Tibial artery (tissue), 4 donors: ENCODE measurements at regions not wholly inside any gene's neighbourhood (a gene's known extent, or its start where the extent isn't known, plus 50 kb on each side); places are given as distances from the start of the nearest gene placed in this dataset.

Experiments used
- DNase-seq, 2 donors: peaks; one replicate each; pipeline ENCODE4 v3.0.0-alpha.2; 2019
- H3K27ac ChIP-seq, 2 donors: fragments of 200-600 bp; sonication (generic) in 1 of 2; 1 replicate in 1 of 2; 2 replicates in 1 of 2; pipeline ENCODE4 v1.5.1; 2018 to 2019; ENCODE audit warnings: mild to moderate bottlenecking in 1 of 2
- H3K27me3 ChIP-seq, 2 donors: fragments of 200-600 bp; sonication (generic) in 1 of 2; one replicate each; pipeline versions ENCODE4 v1.5.1 to v1.6.0; 2016 to 2019
- H3K36me3 ChIP-seq, 3 donors: fragments of 200-600 bp; sonication (generic) in 2 of 3; one replicate each; pipeline ENCODE4 v1.5.1; 2016 to 2019; ENCODE audit warnings: mild to moderate bottlenecking in 2 of 3
- H3K4me1 ChIP-seq, 4 donors: fragments of 200-600 bp; sonication (generic) in 2 of 4; 1 replicate in 3 of 4; 2 replicates in 1 of 4; pipeline ENCODE4 v1.5.1; 2016 to 2019
- H3K4me3 ChIP-seq, 2 donors: fragments of 200-600 bp; sonication (generic) in 1 of 2; 1 replicate in 1 of 2; 2 replicates in 1 of 2; pipeline ENCODE4 v1.5.1; 2018 to 2019; ENCODE audit warnings: mild to moderate bottlenecking in 2 of 2
- H3K9me3 ChIP-seq, 3 donors: fragments of 200-600 bp; sonication (generic) in 1 of 3; one replicate each; pipeline ENCODE4 v1.5.1; 2016 to 2019
- intact Hi-C: fragments of 100-400 bp; cut with DNase I; formaldehyde crosslinking; loops from one replicate; pipeline ENCODE4 v1.15.0; 2023; ENCODE audit warnings: low total_unique reads
- TF ChIP-seq, protein P1 (sequence below), 2 experiments: fragments of 200-600 bp in 1 of 2; fragments of 450-650 bp in 1 of 2; IDR thresholded peaks; one replicate each; pipeline ENCODE4 v1.5.1; 2017 to 2019; ENCODE audit warnings: antibody characterized with exemption in 2 of 2, mild to moderate bottlenecking in 1 of 2, moderate library complexity in 1 of 2

DNA sequence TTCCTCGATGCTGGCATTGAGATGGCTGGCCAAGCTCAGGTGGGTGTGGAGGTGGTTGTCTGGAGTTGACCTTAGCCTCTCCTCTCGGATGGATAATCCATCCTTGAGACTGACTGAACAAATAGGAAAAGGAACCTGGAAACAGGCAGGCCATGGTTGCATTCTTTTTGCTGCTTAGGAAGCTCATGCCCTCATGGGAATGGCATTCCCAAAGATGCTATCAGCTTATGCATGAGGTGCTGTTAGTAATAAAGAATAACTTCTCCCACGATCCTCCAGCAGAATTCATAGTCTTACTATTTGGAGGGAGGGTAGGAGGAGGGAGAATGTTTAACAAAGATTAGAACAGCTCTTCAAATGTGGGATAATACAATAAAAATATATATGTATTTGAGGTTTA, 303.0 kb upstream of the TPM1 start:
- intact Hi-C loops = no loop called here
- H3K27me3 ChIP-seq = no peaks in the 10 kb centered on the region
- H3K4me3 ChIP-seq = no peak overlapping the region
- H3K27ac ChIP-seq = no peak overlapping the region
- no peak for DNase-seq
- H3K4me1 ChIP-seq = peaks cover 0 to 19% (median 7%) of the 10 kb centered on the region in 4 donors
- H3K36me3 ChIP-seq = peaks cover 20 to 41% (median 28%) of the 10 kb centered on the region in 3 donors
- no peaks in the 10 kb centered on the region for H3K9me3 ChIP-seq
- TF ChIP-seq, protein P1, sequence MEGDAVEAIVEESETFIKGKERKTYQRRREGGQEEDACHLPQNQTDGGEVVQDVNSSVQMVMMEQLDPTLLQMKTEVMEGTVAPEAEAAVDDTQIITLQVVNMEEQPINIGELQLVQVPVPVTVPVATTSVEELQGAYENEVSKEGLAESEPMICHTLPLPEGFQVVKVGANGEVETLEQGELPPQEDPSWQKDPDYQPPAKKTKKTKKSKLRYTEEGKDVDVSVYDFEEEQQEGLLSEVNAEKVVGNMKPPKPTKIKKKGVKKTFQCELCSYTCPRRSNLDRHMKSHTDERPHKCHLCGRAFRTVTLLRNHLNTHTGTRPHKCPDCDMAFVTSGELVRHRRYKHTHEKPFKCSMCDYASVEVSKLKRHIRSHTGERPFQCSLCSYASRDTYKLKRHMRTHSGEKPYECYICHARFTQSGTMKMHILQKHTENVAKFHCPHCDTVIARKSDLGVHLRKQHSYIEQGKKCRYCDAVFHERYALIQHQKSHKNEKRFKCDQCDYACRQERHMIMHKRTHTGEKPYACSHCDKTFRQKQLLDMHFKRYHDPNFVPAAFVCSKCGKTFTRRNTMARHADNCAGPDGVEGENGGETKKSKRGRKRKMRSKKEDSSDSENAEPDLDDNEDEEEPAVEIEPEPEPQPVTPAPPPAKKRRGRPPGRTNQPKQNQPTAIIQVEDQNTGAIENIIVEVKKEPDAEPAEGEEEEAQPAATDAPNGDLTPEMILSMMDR (IDR thresholded peaks at IDR 0.05) = no peak

- no peak for DNase-seq
- Histone ChIP-seq H3K27me3 (no peaks in the 10 kb centered on the region), H3K4me1 (peaks cover 0 to 19% (median 7%) of the 10 kb centered on the region in 4 donors), H3K27ac (no peak overlapping the region), H3K36me3 (peaks cover 20 to 40% (median 25%) of the 10 kb centered on the region in 3 donors), H3K4me3 (no peak overlapping the region), H3K9me3 (no peaks in the 10 kb centered on the region)
- intact Hi-C loops = no loop called here
- TF ChIP-seq, protein P1 (IDR thresholded peaks at IDR 0.05) = no peak
These were observed 302.2 kb upstream of the TPM1 start for GRCh38 chr15:62740141-62741004.

- TF ChIP-seq, protein P1 (IDR thresholded peaks at IDR 0.05) = no peak
- H3K4me3 ChIP-seq = no peak overlapping the region
- H3K36me3 ChIP-seq = peaks cover 20 to 40% (median 25%) of the 10 kb centered on the region in 3 donors
- peaks cover 0 to 19% (median 7%) of the 10 kb centered on the region in 4 donors for H3K4me1 ChIP-seq
- DNase-seq = no peak
- intact Hi-C loops = no loop called here
- H3K27ac ChIP-seq = no peak overlapping the region
- H3K9me3 ChIP-seq = no peaks in the 10 kb centered on the region
- no peaks in the 10 kb centered on the region for H3K27me3 ChIP-seq
These were observed 301.4 kb upstream of the TPM1 start for GRCh38 chr15:62741106-62741505.

DNA sequence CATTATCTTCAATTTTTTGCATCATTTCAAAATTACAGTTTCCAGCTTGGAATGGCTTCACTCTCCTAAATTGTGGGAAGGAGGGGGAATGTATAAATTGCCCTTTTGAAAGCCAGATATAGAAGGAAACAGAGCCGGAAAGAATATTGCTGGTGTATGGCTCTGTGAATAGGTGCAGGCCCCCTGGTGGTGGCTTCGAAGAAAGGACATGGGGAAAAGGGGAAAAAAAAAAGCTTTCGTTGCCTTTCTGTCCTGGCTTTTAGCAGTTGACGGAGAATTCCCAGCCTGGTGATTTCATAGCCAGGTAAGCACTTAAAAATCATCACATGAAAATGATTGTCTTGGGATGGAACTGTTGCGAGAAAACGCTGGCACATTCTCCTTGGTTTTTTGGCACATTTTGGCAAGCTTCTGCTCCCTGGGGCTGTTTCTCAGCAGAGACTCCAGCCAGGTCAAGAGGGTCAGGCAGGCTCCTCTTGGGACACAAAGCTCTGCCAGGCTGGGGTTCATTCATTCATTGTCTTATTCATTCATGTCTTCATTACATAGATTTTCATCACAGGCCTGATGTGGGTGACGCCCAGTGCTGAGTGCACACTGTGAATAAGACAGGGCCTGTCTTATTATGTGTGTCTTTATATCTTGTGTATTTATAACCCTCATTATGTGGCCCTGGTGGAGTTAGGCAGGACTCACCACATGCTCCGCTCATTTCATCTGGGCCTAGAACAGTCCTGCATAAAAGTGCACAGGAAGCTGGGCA, 300.0 kb upstream of the TPM1 start:
- Histone ChIP-seq H3K27me3 (no peaks in the 10 kb centered on the region), H3K27ac (peak overlapping the region; percentile 55 to 60), H3K4me3 (no peak overlapping the region), H3K36me3 (peaks cover 13 to 28% (median 13%) of the 10 kb centered on the region in 3 donors), H3K9me3 (no peaks in the 10 kb centered on the region), H3K4me1 (peaks cover 0 to 19% (median 7%) of the 10 kb centered on the region in 4 donors)
- TF ChIP-seq, protein P1 (IDR thresholded peaks at IDR 0.05) = peak; percentile 82 to 85
- intact Hi-C loops = no loop called here
- peak; percentile 85 to 92 for DNase-seq

- DNase-seq = no peak
- no peak overlapping the region for H3K27ac ChIP-seq
These were observed 296.8 kb upstream of the TPM1 start for GRCh38 chr15:62745621-62746225.

More at GRCh38 chr15:62745621-62746225, 296.8 kb upstream of the TPM1 start:
- Histone ChIP-seq H3K4me3 (no peak overlapping the region), H3K27me3 (no peaks in the 10 kb centered on the region), H3K4me1 (peaks cover 0 to 19% (median 7%) of the 10 kb centered on the region in 4 donors), H3K36me3 (peaks cover 0 to 7% (median 5%) of the 10 kb centered on the region in 3 donors), H3K9me3 (no peaks in the 10 kb centered on the region)
- TF ChIP-seq, protein P1 (IDR thresholded peaks at IDR 0.05) = no peak
- intact Hi-C loops = no loop called here
